Endodermal cell (in vitro differentiated cells): ENCODE measurements at regions not wholly inside any gene's neighbourhood (a gene's known extent, or its start where the extent isn't known, plus 50 kb on each side); places are given as distances from the start of the nearest gene placed in this dataset.
"Not testable (repeated sequence)": the region's sequence is repeated elsewhere in the genome, so short reads cannot be mapped to it uniquely, and the experiment has no call there.

Experiments
- DNase-seq: peaks from one replicate; pipeline ENCODE4 v3.0.0-alpha.2; 2017
- H3K27ac ChIP-seq: 2 replicates; pipeline ENCODE4 v1.5.1; 2013; ENCODE audit warnings: mild to moderate bottlenecking, low read depth, low read length, moderate library complexity
- H3K27me3 ChIP-seq: 2 replicates; pipeline ENCODE4 v1.6.1; 2013; ENCODE audit warnings: mild to moderate bottlenecking, low read length, moderate library complexity; ENCODE audit not compliant: insufficient read depth, control insufficient read depth, poor library complexity, severe bottlenecking
- H3K36me3 ChIP-seq: 2 replicates; pipeline ENCODE4 v1.7.0; 2013; ENCODE audit warnings: mild to moderate bottlenecking, low read length, moderate library complexity; ENCODE audit not compliant: control insufficient read depth, insufficient read depth
- H3K4me1 ChIP-seq: one replicate; pipeline ENCODE4 v1.7.0; 2013; ENCODE audit warnings: low read length; ENCODE audit not compliant: control insufficient read depth, insufficient read depth
- H3K4me3 ChIP-seq: 2 replicates; pipeline ENCODE4 v1.5.1; 2013; ENCODE audit warnings: mild to moderate bottlenecking, low read length, moderate library complexity
- H3K9ac ChIP-seq: 2 replicates; pipeline ENCODE4 v1.6.1; 2013; ENCODE audit warnings: mild to moderate bottlenecking, low read length, moderate library complexity; ENCODE audit not compliant: poor library complexity, severe bottlenecking; ENCODE audit errors: extremely low read depth
- H3K9me3 ChIP-seq: 2 replicates; pipeline ENCODE4 v1.6.1; 2013; ENCODE audit warnings: mild to moderate bottlenecking, low read length, moderate library complexity; ENCODE audit not compliant: control insufficient read depth
- H3K27ac Mint-ChIP-seq: 2 replicates; pipeline ENCODE4 v1.8.0; 2020; ENCODE audit warnings: mixed read lengths
- H3K27me3 Mint-ChIP-seq: 2 replicates; pipeline ENCODE4 v1.8.0; 2021; ENCODE audit warnings: mild to moderate bottlenecking, mixed read lengths; ENCODE audit not compliant: insufficient read depth
- H3K36me3 Mint-ChIP-seq: 2 replicates; pipeline ENCODE4 v1.8.0; 2020; ENCODE audit warnings: low read depth, mixed read lengths
- H3K4me1 Mint-ChIP-seq: 2 replicates; pipeline ENCODE4 v1.8.0; 2020; ENCODE audit warnings: mixed read lengths
- H3K4me3 Mint-ChIP-seq: 2 replicates; pipeline ENCODE4 v1.8.0; 2020; ENCODE audit warnings: mild to moderate bottlenecking, moderate library complexity, mixed read lengths
- H3K9me3 Mint-ChIP-seq: 2 replicates; pipeline ENCODE4 v1.8.0; 2020; ENCODE audit warnings: mild to moderate bottlenecking, mixed read lengths
- WGBS, 2 experiments: methylation state at CpG; one replicate each; pipeline versions ENCODE4 v1.1.5 to v1.1.7; 2013; ENCODE audit warnings: missing lambda C conversion rate in 2 of 2, mixed read lengths in 1 of 2; ENCODE audit not compliant: insufficient coverage in 1 of 2, insufficient read length in 1 of 2; 5-methylcytosine and 5-hydroxymethylcytosine counted together
- TF ChIP-seq, protein P1 (sequence below): fragments of 200-600 bp; sonication (generic); conservative IDR thresholded peaks from 2 replicates; pipeline ENCODE4 v1.5.0; 2021; ENCODE audit warnings: antibody characterized with exemption, mild to moderate bottlenecking

DNA sequence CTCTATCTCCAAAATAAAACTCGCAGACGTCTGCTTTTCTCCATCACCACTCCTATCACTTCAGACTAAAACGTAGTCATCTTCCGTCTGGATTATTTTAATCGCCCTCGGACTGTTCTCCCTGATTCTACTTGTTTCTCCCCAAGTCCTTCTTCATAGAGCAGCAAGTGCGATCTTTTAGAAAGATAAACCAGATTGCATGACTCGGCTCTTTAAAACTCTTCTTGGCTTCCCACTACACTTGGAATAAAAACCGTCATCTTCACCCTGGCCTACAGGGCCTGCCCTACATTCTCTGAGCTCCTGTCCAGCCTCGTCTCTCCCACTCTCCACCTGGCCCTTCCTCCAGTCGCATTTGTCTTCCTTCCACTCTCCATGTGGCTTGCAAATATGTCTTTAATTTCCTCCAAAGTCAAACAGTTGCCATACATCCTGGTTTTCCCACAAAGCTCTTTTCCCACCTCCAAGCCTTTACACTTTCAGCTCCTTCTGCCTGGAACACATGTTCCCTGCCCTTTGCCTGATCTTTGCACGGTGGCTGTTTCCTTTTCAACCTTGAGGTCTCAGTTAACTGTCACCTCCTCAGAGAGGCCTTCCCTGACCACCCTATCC is 70.5 kb upstream of the DHX40 start:
- WGBS, 2 experiments: 87 to 92% methylated on average over 11 to 12 of the region's 12 CpGs
- H3K9ac ChIP-seq: no peak overlapping the region
- no peaks in the 10 kb centered on the region for H3K9me3 ChIP-seq
- H3K4me1 ChIP-seq: no peaks in the 10 kb centered on the region
- TF ChIP-seq, protein P1, sequence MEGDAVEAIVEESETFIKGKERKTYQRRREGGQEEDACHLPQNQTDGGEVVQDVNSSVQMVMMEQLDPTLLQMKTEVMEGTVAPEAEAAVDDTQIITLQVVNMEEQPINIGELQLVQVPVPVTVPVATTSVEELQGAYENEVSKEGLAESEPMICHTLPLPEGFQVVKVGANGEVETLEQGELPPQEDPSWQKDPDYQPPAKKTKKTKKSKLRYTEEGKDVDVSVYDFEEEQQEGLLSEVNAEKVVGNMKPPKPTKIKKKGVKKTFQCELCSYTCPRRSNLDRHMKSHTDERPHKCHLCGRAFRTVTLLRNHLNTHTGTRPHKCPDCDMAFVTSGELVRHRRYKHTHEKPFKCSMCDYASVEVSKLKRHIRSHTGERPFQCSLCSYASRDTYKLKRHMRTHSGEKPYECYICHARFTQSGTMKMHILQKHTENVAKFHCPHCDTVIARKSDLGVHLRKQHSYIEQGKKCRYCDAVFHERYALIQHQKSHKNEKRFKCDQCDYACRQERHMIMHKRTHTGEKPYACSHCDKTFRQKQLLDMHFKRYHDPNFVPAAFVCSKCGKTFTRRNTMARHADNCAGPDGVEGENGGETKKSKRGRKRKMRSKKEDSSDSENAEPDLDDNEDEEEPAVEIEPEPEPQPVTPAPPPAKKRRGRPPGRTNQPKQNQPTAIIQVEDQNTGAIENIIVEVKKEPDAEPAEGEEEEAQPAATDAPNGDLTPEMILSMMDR: no peak
- no peak overlapping the region for H3K4me3 ChIP-seq
- no peak overlapping the region for H3K4me3 Mint-ChIP-seq
- H3K27ac ChIP-seq: no peak overlapping the region
- peaks cover 29% of the 10 kb centered on the region for H3K9me3 Mint-ChIP-seq
- no peaks in the 10 kb centered on the region for H3K27me3 ChIP-seq
- no peak for DNase-seq
- H3K36me3 ChIP-seq: no peaks in the 10 kb centered on the region
- H3K27ac Mint-ChIP-seq: no peak overlapping the region
- H3K27me3 Mint-ChIP-seq: peaks cover 17% of the 10 kb centered on the region
- peaks cover 2% of the 10 kb centered on the region for H3K36me3 Mint-ChIP-seq
- no peaks in the 10 kb centered on the region for H3K4me1 Mint-ChIP-seq

- Mint-ChIP-seq H3K4me1 (no peaks in the 10 kb centered on the region), H3K4me3 (no peak overlapping the region), H3K9me3 (peaks cover 29% of the 10 kb centered on the region), H3K27me3 (peaks cover 15% of the 10 kb centered on the region), H3K36me3 (peaks cover 2% of the 10 kb centered on the region), H3K27ac (no peak overlapping the region)
- H3K4me3 ChIP-seq: no peak overlapping the region
- H3K36me3 ChIP-seq: no peaks in the 10 kb centered on the region
- no peak overlapping the region for H3K9ac ChIP-seq
- H3K27ac ChIP-seq: no peak overlapping the region
- H3K27me3 ChIP-seq: no peaks in the 10 kb centered on the region
- H3K9me3 ChIP-seq: no peaks in the 10 kb centered on the region
- DNase-seq: no peak
- TF ChIP-seq, protein P1: no peak
- 100% methylated on average over 1 of the region's 1 CpG for WGBS, 2 experiments
- H3K4me1 ChIP-seq: no peaks in the 10 kb centered on the region
These were observed 69.2 kb upstream of the DHX40 start for GRCh38 chr17:59496178-59496577.

- 93 to 94% methylated on average over 3 of the region's 4 CpGs for WGBS, 2 experiments
- H3K9me3 Mint-ChIP-seq: peaks cover 28% of the 10 kb centered on the region
These were observed 66.7 kb upstream of the DHX40 start for GRCh38 chr17:59498530-59499307.

GRCh38 chr17:59500086-59500655 is 65.2 kb upstream of the DHX40 start:
- H3K9me3 Mint-ChIP-seq: peaks cover 15% of the 10 kb centered on the region
- not testable (repeated sequence) for DNase-seq, H3K4me3 ChIP-seq, H3K27ac ChIP-seq, H3K4me1 Mint-ChIP-seq, H3K27me3 Mint-ChIP-seq, H3K9me3 ChIP-seq, H3K36me3 Mint-ChIP-seq, H3K27ac Mint-ChIP-seq, H3K36me3 ChIP-seq, H3K27me3 ChIP-seq, H3K4me3 Mint-ChIP-seq, H3K4me1 ChIP-seq, H3K9ac ChIP-seq
- WGBS, 2 experiments: 84 to 95% methylated on average over 6 to 38 of the region's 41 CpGs

More at GRCh38 chr17:59498530-59499307, 66.7 kb upstream of the DHX40 start:
- Mint-ChIP-seq H3K27me3 (peaks cover 10% of the 10 kb centered on the region), H3K4me1 (no peaks in the 10 kb centered on the region), H3K4me3 (no peak overlapping the region), H3K36me3 (peaks cover 2% of the 10 kb centered on the region), H3K27ac (no peak overlapping the region)
- H3K27ac ChIP-seq: no peak overlapping the region
- H3K27me3 ChIP-seq: no peaks in the 10 kb centered on the region
- no peaks in the 10 kb centered on the region for H3K9me3 ChIP-seq
- no peak for DNase-seq
- no peak overlapping the region for H3K4me3 ChIP-seq
- H3K36me3 ChIP-seq: no peaks in the 10 kb centered on the region
- H3K9ac ChIP-seq: no peak overlapping the region
- TF ChIP-seq, protein P1: no peak
- no peaks in the 10 kb centered on the region for H3K4me1 ChIP-seq
